CD14-positive monocyte (primary cell): ENCODE measurements at regions not wholly inside any gene's neighbourhood (a gene's known extent, or its start where the extent isn't known, plus 50 kb on each side); places are given as distances from the start of the nearest gene placed in this dataset.

Source experiments
- DNase-seq, 3 donors: peaks; one replicate each; pipeline ENCODE4 v3.0.0-alpha.2; 2011 to 2022
- H2AFZ ChIP-seq: 2 replicates; pipeline ENCODE4 v1.6.0; 2012; ENCODE audit warnings: mild to moderate bottlenecking, low read depth, low read length, inconsistent platforms; ENCODE audit not compliant: insufficient read depth, poor library complexity, severe bottlenecking
- H3K27ac ChIP-seq, 2 donors: 1 replicate in 1 of 2; 2 replicates in 1 of 2; pipeline ENCODE4 v1.5.1; 2012 to 2013; ENCODE audit warnings: low read length in 2 of 2, control low read depth in 1 of 2, inconsistent platforms in 1 of 2, low read depth in 1 of 2, mild to moderate bottlenecking in 1 of 2
- H3K27me3 ChIP-seq, 2 donors: one replicate each; pipeline versions ENCODE4 v1.6.0 to v1.6.1; 2011 to 2013; ENCODE audit warnings: low read length in 2 of 2; ENCODE audit not compliant: control insufficient read depth in 2 of 2, insufficient read depth in 2 of 2
- H3K36me3 ChIP-seq, 2 donors: replicated peaks in 1 of 2; 1 replicate in 1 of 2; 2 replicates in 1 of 2; pipeline versions ENCODE4 v1.5.1 to v1.6.1; 2012 to 2013; ENCODE audit warnings: low read length in 2 of 2, control low read depth in 1 of 2, inconsistent platforms in 1 of 2, mild to moderate bottlenecking in 1 of 2; ENCODE audit not compliant: insufficient read depth in 2 of 2, control insufficient read depth in 1 of 2
- H3K4me1 ChIP-seq, 2 donors: 1 replicate in 1 of 2; 2 replicates in 1 of 2; pipeline versions ENCODE4 v1.5.1 to v1.6.1; 2012 to 2013; ENCODE audit warnings: low read length in 2 of 2, control low read depth in 1 of 2, inconsistent platforms in 1 of 2, mild to moderate bottlenecking in 1 of 2, moderate library complexity in 1 of 2; ENCODE audit not compliant: insufficient read depth in 2 of 2, control insufficient read depth in 1 of 2
- H3K4me2 ChIP-seq: replicated peaks from 2 replicates; pipeline ENCODE3; 2012; ENCODE audit warnings: low read length, moderate library complexity, mild to moderate bottlenecking; ENCODE audit not compliant: poor library complexity, severe bottlenecking; ENCODE audit errors: extremely low read depth
- H3K4me3 ChIP-seq, 3 experiments: fragments of 200-600 bp in 1 of 3; sonication (generic) in 1 of 3; replicated peaks in 1 of 3; 1 replicate in 2 of 3; 2 replicates in 1 of 3; pipeline ENCODE4 v1.5.1; 2011 to 2013; ENCODE audit warnings: low read length in 3 of 3, mild to moderate bottlenecking in 3 of 3, control low read depth in 2 of 3, low read depth in 2 of 3, inconsistent platforms in 1 of 3, moderate library complexity in 1 of 3
- H3K79me2 ChIP-seq: 2 replicates; pipeline ENCODE4 v1.6.0; 2012; ENCODE audit warnings: mild to moderate bottlenecking, control low read depth, inconsistent platforms, low read length, moderate library complexity; ENCODE audit not compliant: insufficient read depth
- H3K9ac ChIP-seq: 2 replicates; pipeline ENCODE4 v1.6.0; 2017; ENCODE audit warnings: low read length, mild to moderate bottlenecking; ENCODE audit not compliant: insufficient read depth, poor library complexity, severe bottlenecking
- H3K9me3 ChIP-seq, 2 donors: replicated peaks in 1 of 2; 1 replicate in 1 of 2; 2 replicates in 1 of 2; pipeline versions ENCODE4 v1.5.1 to v1.6.1; 2012 to 2013; ENCODE audit warnings: low read length in 2 of 2, control low read depth in 1 of 2; ENCODE audit not compliant: control insufficient read depth in 1 of 2, insufficient read depth in 1 of 2
- H4K20me1 ChIP-seq: 2 replicates; pipeline ENCODE4 v1.6.0; 2012; ENCODE audit warnings: mild to moderate bottlenecking, low read length, control low read depth, moderate library complexity; ENCODE audit not compliant: insufficient read depth
- H3K27ac Mint-ChIP-seq, 7 donors: one replicate each; pipeline ENCODE4 v1.8.0; 2020; ENCODE audit warnings: mild to moderate bottlenecking in 7 of 7, mixed read lengths in 7 of 7, moderate library complexity in 6 of 7, inconsistent platforms in 2 of 7
- H3K27me3 Mint-ChIP-seq, 3 donors: one replicate each; pipeline ENCODE4 v1.8.0; 2021 to 2022; ENCODE audit warnings: low read depth in 3 of 3, mild to moderate bottlenecking in 3 of 3, mixed read lengths in 3 of 3, moderate library complexity in 3 of 3, inconsistent platforms in 1 of 3
- H3K36me3 Mint-ChIP-seq, 2 donors: one replicate each; pipeline ENCODE4 v1.8.0; 2020; ENCODE audit warnings: mixed read lengths in 2 of 2, inconsistent platforms in 1 of 2, mild to moderate bottlenecking in 1 of 2
- H3K4me1 Mint-ChIP-seq: one replicate; pipeline ENCODE4 v1.8.0; 2020; ENCODE audit warnings: mild to moderate bottlenecking, mixed read lengths
- H3K4me3 Mint-ChIP-seq, 2 donors: one replicate each; pipeline ENCODE4 v1.8.0; 2020; ENCODE audit warnings: mild to moderate bottlenecking in 2 of 2, mixed read lengths in 2 of 2, moderate library complexity in 1 of 2
- H3K9me3 Mint-ChIP-seq, 7 donors: one replicate each; pipeline ENCODE4 v1.8.0; 2020 to 2022; ENCODE audit warnings: mixed read lengths in 7 of 7, mild to moderate bottlenecking in 6 of 7, moderate library complexity in 6 of 7, inconsistent platforms in 2 of 7
- WGBS: methylation state at CpG from one replicate; pipeline ENCODE4 v1.1.5; 2013; ENCODE audit warnings: missing lambda C conversion rate; ENCODE audit not compliant: insufficient coverage; 5-methylcytosine and 5-hydroxymethylcytosine counted together
- intact Hi-C, 2 donors: fragments of 100-400 bp; cut with micrococcal nuclease; formaldehyde crosslinking; loops; one replicate each; pipeline versions ENCODE4 v1.15.0 to v1.15.1; 2023
- TF ChIP-seq, protein P1 (sequence below): fragments of 200-600 bp; IDR thresholded peaks from one replicate; pipeline ENCODE4 v1.8.0; 2022; ENCODE audit warnings: antibody characterized with exemption, mild to moderate bottlenecking

DNA sequence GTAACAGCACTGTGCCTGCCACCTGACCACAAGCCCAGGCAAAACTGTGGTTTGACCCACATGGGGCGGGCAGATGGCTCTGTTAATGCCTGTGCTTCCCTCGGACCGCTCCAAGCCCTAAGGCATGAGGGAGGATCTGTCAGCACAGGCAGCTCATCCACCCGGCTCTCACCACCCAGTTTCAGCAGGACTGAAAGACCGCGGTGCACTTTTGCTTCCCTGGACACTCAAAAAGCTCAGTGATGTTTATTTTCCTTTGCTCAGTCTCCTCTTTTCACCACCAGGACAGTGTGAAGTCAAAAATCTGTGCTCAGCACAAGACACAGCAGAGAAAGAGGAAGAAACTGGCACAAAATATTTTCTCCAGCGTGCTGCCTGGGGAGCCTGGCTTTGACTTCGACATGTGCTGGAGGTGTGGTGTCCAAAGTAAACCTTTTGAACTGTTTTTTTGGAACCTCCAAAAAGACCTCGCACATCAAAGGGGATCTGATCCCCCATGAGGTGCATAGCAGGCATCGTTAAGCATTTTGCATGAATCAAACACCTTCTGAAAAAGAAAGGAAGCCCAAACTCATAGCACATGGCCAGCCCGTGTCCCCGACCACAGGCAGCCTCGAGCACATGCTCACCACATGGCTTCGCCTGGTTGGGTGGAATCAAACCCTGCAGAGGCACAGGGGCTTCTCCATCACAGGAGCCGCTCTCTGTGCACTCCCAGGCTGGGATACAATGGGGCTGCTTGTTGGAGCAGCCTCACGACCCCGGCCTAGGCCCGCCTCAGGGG lies 441.7 kb upstream of the JARID2 start:
- peak overlapping the region; percentile 35 for H2AFZ ChIP-seq
- H3K27ac Mint-ChIP-seq = peak overlapping the region in 6 of 7 donors; percentile 5 to 65 (median 40)

DNA sequence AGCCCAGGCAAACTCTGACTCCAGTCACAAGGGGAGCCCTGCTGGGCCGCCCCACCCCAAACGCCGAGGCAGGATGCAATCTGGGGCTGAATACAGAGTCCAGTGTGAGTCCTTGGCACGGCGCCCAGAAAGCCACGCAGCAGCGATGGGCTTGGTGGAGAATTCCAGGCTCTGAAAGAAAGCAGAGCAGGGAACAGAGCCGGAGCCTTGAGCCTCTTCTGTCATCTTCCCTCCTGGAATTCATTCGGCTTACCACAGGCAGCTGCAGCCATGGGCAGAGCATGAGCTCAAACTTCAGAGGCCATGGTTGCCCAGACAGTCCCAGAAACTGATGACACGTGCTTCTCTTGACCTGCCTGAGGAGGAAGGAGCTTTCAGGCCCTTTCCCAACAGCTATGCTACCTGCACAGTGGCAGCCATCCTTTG lies 441.1 kb upstream of the JARID2 start:
- Histone ChIP-seq H3K4me1 (peaks cover 14 to 20% of the 10 kb centered on the region in 2 donors), H4K20me1 (no peaks in the 10 kb centered on the region), H3K9me3 (peaks cover 9 to 11% of the 10 kb centered on the region in 2 donors), H2AFZ (no peak overlapping the region), H3K79me2 (no peaks in the 10 kb centered on the region), H3K27ac (no peak overlapping the region), H3K27me3 (no peaks in the 10 kb centered on the region), H3K4me2 (no peak overlapping the region), H3K9ac (no peak overlapping the region), H3K4me3 (no peak overlapping the region), H3K36me3 (no peaks in the 10 kb centered on the region)
- TF ChIP-seq, protein P1, sequence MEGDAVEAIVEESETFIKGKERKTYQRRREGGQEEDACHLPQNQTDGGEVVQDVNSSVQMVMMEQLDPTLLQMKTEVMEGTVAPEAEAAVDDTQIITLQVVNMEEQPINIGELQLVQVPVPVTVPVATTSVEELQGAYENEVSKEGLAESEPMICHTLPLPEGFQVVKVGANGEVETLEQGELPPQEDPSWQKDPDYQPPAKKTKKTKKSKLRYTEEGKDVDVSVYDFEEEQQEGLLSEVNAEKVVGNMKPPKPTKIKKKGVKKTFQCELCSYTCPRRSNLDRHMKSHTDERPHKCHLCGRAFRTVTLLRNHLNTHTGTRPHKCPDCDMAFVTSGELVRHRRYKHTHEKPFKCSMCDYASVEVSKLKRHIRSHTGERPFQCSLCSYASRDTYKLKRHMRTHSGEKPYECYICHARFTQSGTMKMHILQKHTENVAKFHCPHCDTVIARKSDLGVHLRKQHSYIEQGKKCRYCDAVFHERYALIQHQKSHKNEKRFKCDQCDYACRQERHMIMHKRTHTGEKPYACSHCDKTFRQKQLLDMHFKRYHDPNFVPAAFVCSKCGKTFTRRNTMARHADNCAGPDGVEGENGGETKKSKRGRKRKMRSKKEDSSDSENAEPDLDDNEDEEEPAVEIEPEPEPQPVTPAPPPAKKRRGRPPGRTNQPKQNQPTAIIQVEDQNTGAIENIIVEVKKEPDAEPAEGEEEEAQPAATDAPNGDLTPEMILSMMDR = no peak
- DNase-seq = no peak
- Mint-ChIP-seq H3K36me3 (peaks cover 5% of the 10 kb centered on the region in 2 donors), H3K4me1 (peaks cover 20% of the 10 kb centered on the region), H3K4me3 (no peak overlapping the region), H3K9me3 (peaks cover 8 to 13% (median 10%) of the 10 kb centered on the region in 7 donors), H3K27ac (peak overlapping the region in 1 of 7 donors; percentile 18), H3K27me3 (peaks cover 0 to 4% (median 2%) of the 10 kb centered on the region in 3 donors)
- intact Hi-C loops = no loop called here
- 78% methylated on average over 10 of the region's 10 CpGs for WGBS

More for the DNA sequence above, 441.7 kb upstream of the JARID2 start:
- TF ChIP-seq, protein P1 = no peak
- H3K4me2 ChIP-seq = no peak overlapping the region
- no peak overlapping the region for H3K4me3 ChIP-seq
- H3K4me1 ChIP-seq = peaks cover 16 to 21% of the 10 kb centered on the region in 2 donors
- peak; percentile 16 to 22 (median 16) for DNase-seq
- peaks cover 5% of the 10 kb centered on the region in 2 donors for H3K36me3 Mint-ChIP-seq
- intact Hi-C loops = no loop called here
- H3K9me3 Mint-ChIP-seq = peaks cover 8 to 15% (median 10%) of the 10 kb centered on the region in 7 donors
- H3K27ac ChIP-seq = peak overlapping the region; percentile 16 to 22
- no peak overlapping the region for H3K9ac ChIP-seq
- no peak overlapping the region for H3K4me3 Mint-ChIP-seq
- H3K9me3 ChIP-seq = peaks cover 9 to 11% of the 10 kb centered on the region in 2 donors
- WGBS = 75% methylated on average over 16 of the region's 18 CpGs
- no peaks in the 10 kb centered on the region for H4K20me1 ChIP-seq
- no peaks in the 10 kb centered on the region for H3K27me3 ChIP-seq
- no peaks in the 10 kb centered on the region for H3K36me3 ChIP-seq
- peaks cover 0 to 4% (median 2%) of the 10 kb centered on the region in 3 donors for H3K27me3 Mint-ChIP-seq
- H3K4me1 Mint-ChIP-seq = peaks cover 21% of the 10 kb centered on the region
- H3K79me2 ChIP-seq = no peaks in the 10 kb centered on the region
